WTC11 (cell line): ENCODE measurements at regions not wholly inside any gene's neighbourhood (a gene's known extent, or its start where the extent isn't known, plus 50 kb on each side); places are given as distances from the start of the nearest gene placed in this dataset.

Experiments used
- ATAC-seq: fragments of 200-7000 bp; cut with Tn5 transposase; 2 replicates; pipeline ENCODE4 v1.10.0; 2021; ENCODE audit warnings: mild to moderate bottlenecking, moderate library complexity
- CTCF ChIA-PET: fragments of 300-600 bp; sonication (Branson Sonifier 250); formaldehyde crosslinking; loops from one replicate; lab custom pipeline; 2021; ENCODE audit warnings: antibody characterized with exemption; lab: Charles Lee
- POLR2A ChIA-PET: fragments of 350-600 bp; sonication (Branson Sonifier 250); formaldehyde crosslinking; loops from one replicate; lab custom pipeline; 2021; ENCODE audit warnings: antibody characterized with exemption; lab: Charles Lee
- DNase-seq: peaks from one replicate; pipeline ENCODE4 v3.0.0; 2021; ENCODE audit warnings: low spot score
- H3K27ac Mint-ChIP-seq: 2 replicates; pipeline ENCODE4 v1.8.0; 2021; ENCODE audit warnings: mixed read lengths
- H3K27me3 Mint-ChIP-seq: 2 replicates; pipeline ENCODE4 v1.8.0; 2021; ENCODE audit warnings: low read depth, mild to moderate bottlenecking, moderate library complexity, mixed read lengths
- H3K36me3 Mint-ChIP-seq: 2 replicates; pipeline ENCODE4 v1.8.0; 2021; ENCODE audit warnings: mixed read lengths
- H3K4me1 Mint-ChIP-seq: 2 replicates; pipeline ENCODE4 v1.8.0; 2022; ENCODE audit warnings: mixed read lengths
- H3K4me3 Mint-ChIP-seq: 2 replicates; pipeline ENCODE4 v1.8.0; 2021; ENCODE audit warnings: mild to moderate bottlenecking, moderate library complexity, mixed read lengths
- H3K9me3 Mint-ChIP-seq: 2 replicates; pipeline ENCODE4 v1.8.0; 2021; ENCODE audit warnings: mixed read lengths
- AFF4 ChIP-seq: sonication (generic); formaldehyde crosslinking; IDR thresholded peaks from 2 replicates; pipeline ENCODE4 v1.8.1; 2023; ENCODE audit warnings: mild to moderate bottlenecking, missing genetic modification reagents, borderline replicate concordance
- ARID4B ChIP-seq: sonication (generic); formaldehyde crosslinking; IDR thresholded peaks from 2 replicates; pipeline ENCODE4 v1.8.0; 2023; ENCODE audit warnings: missing genetic modification reagents, mild to moderate bottlenecking, borderline replicate concordance
- ATF1 ChIP-seq: sonication (generic); formaldehyde crosslinking; IDR thresholded peaks from 2 replicates; pipeline ENCODE4 v1.8.1; 2023; ENCODE audit warnings: mild to moderate bottlenecking, moderate library complexity, missing genetic modification reagents
- ATF2 ChIP-seq: sonication (generic); formaldehyde crosslinking; IDR thresholded peaks from 2 replicates; pipeline ENCODE4 v1.8.1; 2022; ENCODE audit warnings: low read depth, missing genetic modification reagents, borderline replicate concordance
- E2F5 ChIP-seq: sonication (generic); formaldehyde crosslinking; IDR thresholded peaks from 2 replicates; pipeline ENCODE4 v1.8.1; 2022; ENCODE audit warnings: mild to moderate bottlenecking, moderate library complexity, missing genetic modification reagents
- EMX1 ChIP-seq: fragments of 250-450 bp; sonication (Bioruptor Pico); IDR thresholded peaks from 2 replicates; pipeline ENCODE4 v1.8.0; 2021; ENCODE audit warnings: mild to moderate bottlenecking
- ESRRA ChIP-seq: sonication (generic); formaldehyde crosslinking; IDR thresholded peaks from 2 replicates; pipeline ENCODE4 v1.8.1; 2022; ENCODE audit warnings: mild to moderate bottlenecking, missing genetic modification reagents, borderline replicate concordance
- GTF2I ChIP-seq: fragments of 250-450 bp; sonication (Bioruptor Pico); conservative IDR thresholded peaks from 2 replicates; pipeline ENCODE4 v1.4.0; 2021; ENCODE audit warnings: mild to moderate bottlenecking
- JAZF1 ChIP-seq: fragments of 250-450 bp; sonication (Bioruptor Pico); IDR thresholded peaks from 2 replicates; pipeline ENCODE4 v1.9.0; 2021; ENCODE audit warnings: moderate library complexity, mild to moderate bottlenecking, inconsistent platforms
- JUN ChIP-seq: sonication (generic); formaldehyde crosslinking; IDR thresholded peaks from 2 replicates; pipeline ENCODE4 v1.8.0; 2023; ENCODE audit warnings: mild to moderate bottlenecking, missing genetic modification reagents
- KAT7 ChIP-seq: sonication (generic); formaldehyde crosslinking; IDR thresholded peaks from 2 replicates; pipeline ENCODE4 v1.8.1; 2023; ENCODE audit warnings: missing genetic modification reagents, mild to moderate bottlenecking, borderline replicate concordance
- NR1H2 ChIP-seq: sonication (generic); formaldehyde crosslinking; IDR thresholded peaks from 2 replicates; pipeline ENCODE4 v1.9.0; 2021; ENCODE audit warnings: mild to moderate bottlenecking, moderate library complexity, missing genetic modification reagents
- OVOL2 ChIP-seq: fragments of 250-450 bp; sonication (Bioruptor Pico); IDR thresholded peaks from 2 replicates; pipeline ENCODE4 v1.9.0; 2021; ENCODE audit warnings: mild to moderate bottlenecking, borderline replicate concordance
- RELA ChIP-seq: sonication (generic); formaldehyde crosslinking; IDR thresholded peaks from 2 replicates; pipeline ENCODE4 v1.8.1; 2022; ENCODE audit warnings: missing genetic modification reagents, mild to moderate bottlenecking, borderline replicate concordance
- RORB ChIP-seq: fragments of 250-450 bp; sonication (Bioruptor Pico); IDR thresholded peaks from 2 replicates; pipeline ENCODE4 v1.9.0; 2021; ENCODE audit warnings: mild to moderate bottlenecking
- ZBTB43 ChIP-seq: sonication (generic); formaldehyde crosslinking; IDR thresholded peaks from 2 replicates; pipeline ENCODE4 v1.8.1; 2023; ENCODE audit warnings: mild to moderate bottlenecking, missing genetic modification reagents
- ZNF263 ChIP-seq: sonication (generic); formaldehyde crosslinking; IDR thresholded peaks from 2 replicates; pipeline ENCODE4 v1.8.1; 2022; ENCODE audit warnings: low read depth, mild to moderate bottlenecking, moderate library complexity, missing genetic modification reagents
- ZNF512 ChIP-seq: sonication (generic); formaldehyde crosslinking; IDR thresholded peaks from 2 replicates; pipeline ENCODE4 v1.8.1; 2022; ENCODE audit warnings: missing genetic modification reagents, borderline replicate concordance
- TF ChIP-seq, protein P1 (sequence below): sonication (generic); formaldehyde crosslinking; IDR thresholded peaks from 2 replicates; pipeline ENCODE4 v1.8.0; 2023; ENCODE audit warnings: missing genetic modification reagents
- TF ChIP-seq, protein P2 (sequence below): sonication (generic); formaldehyde crosslinking; IDR thresholded peaks from 2 replicates; pipeline ENCODE4 v1.8.0; 2022; ENCODE audit warnings: mild to moderate bottlenecking, missing genetic modification reagents

- H3K4me1 Mint-ChIP-seq, result no peaks in the 10 kb centered on the region
- H3K9me3 Mint-ChIP-seq, result no peaks in the 10 kb centered on the region
- TF ChIP-seq RORB (CRISPR knock-in tag), result no peak
- TF ChIP-seq KAT7 (CRISPR knock-in tag), result no peak
- no peak for TF ChIP-seq ATF2 (CRISPR knock-in tag)
- no peak for TF ChIP-seq JUN (CRISPR knock-in tag)
- TF ChIP-seq AFF4 (CRISPR knock-in tag), result no peak
- no peak for TF ChIP-seq ZBTB43
- no peak for TF ChIP-seq JAZF1
- no peak for TF ChIP-seq ZNF263
- TF ChIP-seq OVOL2 (CRISPR knock-in tag), result no peak
- ATAC-seq (no peak), DNase-seq (no peak)
- H3K4me3 Mint-ChIP-seq, result no peak overlapping the region
- no peaks in the 10 kb centered on the region for H3K27me3 Mint-ChIP-seq
- H3K36me3 Mint-ChIP-seq, result no peaks in the 10 kb centered on the region
- POLR2A ChIA-PET, result no interaction called here
- no peak overlapping the region for H3K27ac Mint-ChIP-seq
- CTCF ChIA-PET, result no interaction called here
These were observed 566.6 kb upstream of the FBXO33 start for GRCh38 chr14:39998854-39999253.

- no peaks in the 10 kb centered on the region for H3K9me3 Mint-ChIP-seq
- no peaks in the 10 kb centered on the region for H3K27me3 Mint-ChIP-seq
- DNase-seq (no peak), ATAC-seq (no peak)
- ChIA-PET POLR2A (no interaction called here), CTCF (no interaction called here)
- H3K4me1 Mint-ChIP-seq, result no peaks in the 10 kb centered on the region
- H3K36me3 Mint-ChIP-seq, result no peaks in the 10 kb centered on the region
- no peak overlapping the region for H3K27ac Mint-ChIP-seq
- H3K4me3 Mint-ChIP-seq, result no peak overlapping the region
- TF ChIP-seq ESRRA (CRISPR knock-in tag), result no peak
- no peak for TF ChIP-seq EMX1 (CRISPR knock-in tag)
- TF ChIP-seq ZNF512 (CRISPR knock-in tag), result no peak
- TF ChIP-seq, protein P1, sequence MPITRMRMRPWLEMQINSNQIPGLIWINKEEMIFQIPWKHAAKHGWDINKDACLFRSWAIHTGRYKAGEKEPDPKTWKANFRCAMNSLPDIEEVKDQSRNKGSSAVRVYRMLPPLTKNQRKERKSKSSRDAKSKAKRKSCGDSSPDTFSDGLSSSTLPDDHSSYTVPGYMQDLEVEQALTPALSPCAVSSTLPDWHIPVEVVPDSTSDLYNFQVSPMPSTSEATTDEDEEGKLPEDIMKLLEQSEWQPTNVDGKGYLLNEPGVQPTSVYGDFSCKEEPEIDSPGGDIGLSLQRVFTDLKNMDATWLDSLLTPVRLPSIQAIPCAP (CRISPR knock-in tag), result no peak
- no peak for TF ChIP-seq JUN (CRISPR knock-in tag)
- no peak for TF ChIP-seq GTF2I (CRISPR knock-in tag)
- no peak for TF ChIP-seq RELA (CRISPR knock-in tag)
- no peak for TF ChIP-seq NR1H2 (CRISPR knock-in tag)
- no peak for TF ChIP-seq ARID4B
- no peak for TF ChIP-seq ATF1
- TF ChIP-seq, protein P2, sequence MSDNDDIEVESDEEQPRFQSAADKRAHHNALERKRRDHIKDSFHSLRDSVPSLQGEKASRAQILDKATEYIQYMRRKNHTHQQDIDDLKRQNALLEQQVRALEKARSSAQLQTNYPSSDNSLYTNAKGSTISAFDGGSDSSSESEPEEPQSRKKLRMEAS, result no peak
- TF ChIP-seq E2F5 (CRISPR knock-in tag), result no peak
These were observed 565.9 kb upstream of the FBXO33 start for GRCh38 chr14:39998114-39998513.
